ENCODE measurements at regions not wholly inside any gene's neighbourhood (a gene's known extent, or its start where the extent isn't known, plus 50 kb on each side); places are given as distances from the start of the nearest gene placed in this dataset.

DNA sequence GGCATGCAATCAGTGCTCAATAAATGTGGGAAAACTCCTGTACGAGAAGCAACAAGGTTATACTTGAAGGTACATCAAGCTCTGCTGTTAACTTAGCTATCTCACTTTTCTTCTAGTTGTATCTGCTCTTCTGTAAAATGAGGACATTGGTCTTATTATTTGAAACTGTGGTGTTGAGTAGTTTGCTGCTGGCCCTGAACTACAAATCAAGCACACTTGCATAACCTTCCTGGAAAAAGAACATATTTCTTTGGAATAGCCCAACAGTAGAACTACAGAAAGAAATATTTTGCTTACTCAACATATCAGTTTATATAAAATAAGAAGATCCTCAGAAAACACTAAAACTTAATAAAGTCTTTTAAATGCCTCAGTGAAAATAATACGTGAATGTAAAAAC is 203.0 kb downstream of the KCTD12 start:
- no peak for TF ChIP-seq CTCF (conservative IDR thresholded peaks at IDR 0.05)
- no peak for TF ChIP-seq EZH2 (IDR thresholded peaks at IDR 0.05; ENCODE audit: low read depth)
